HFFc6 (cell line): ENCODE measurements at regions not wholly inside any gene's neighbourhood (a gene's known extent, or its start where the extent isn't known, plus 50 kb on each side); places are given as distances from the start of the nearest gene placed in this dataset.

Experiments used
- DNase-seq: peaks from one replicate; pipeline ENCODE4 v3.0.0-alpha.2; 2018
- H3K27ac Mint-ChIP-seq: 2 replicates; pipeline ENCODE4 v1.8.0; 2020; ENCODE audit warnings: mild to moderate bottlenecking, mixed read lengths
- H3K27me3 Mint-ChIP-seq: 2 replicates; pipeline ENCODE4 v1.8.0; 2021; ENCODE audit warnings: mild to moderate bottlenecking, moderate library complexity, mixed read lengths; ENCODE audit not compliant: insufficient read depth
- H3K36me3 Mint-ChIP-seq: 2 replicates; pipeline ENCODE4 v1.8.0; 2021; ENCODE audit warnings: low read depth, mixed read lengths
- H3K4me1 Mint-ChIP-seq: 2 replicates; pipeline ENCODE4 v1.8.0; 2020; ENCODE audit warnings: low read depth, mixed read lengths
- H3K4me3 Mint-ChIP-seq: 2 replicates; pipeline ENCODE4 v1.8.0; 2020; ENCODE audit warnings: mild to moderate bottlenecking, moderate library complexity, mixed read lengths
- H3K9me3 Mint-ChIP-seq: 2 replicates; pipeline ENCODE4 v1.8.0; 2020; ENCODE audit warnings: mild to moderate bottlenecking, mixed read lengths
- TF ChIP-seq, protein P1 (sequence below): fragments of 200-600 bp; sonication (generic); IDR thresholded peaks from 2 replicates; pipeline ENCODE4 v1.5.0; 2021; ENCODE audit warnings: antibody characterized with exemption, mild to moderate bottlenecking

DNA sequence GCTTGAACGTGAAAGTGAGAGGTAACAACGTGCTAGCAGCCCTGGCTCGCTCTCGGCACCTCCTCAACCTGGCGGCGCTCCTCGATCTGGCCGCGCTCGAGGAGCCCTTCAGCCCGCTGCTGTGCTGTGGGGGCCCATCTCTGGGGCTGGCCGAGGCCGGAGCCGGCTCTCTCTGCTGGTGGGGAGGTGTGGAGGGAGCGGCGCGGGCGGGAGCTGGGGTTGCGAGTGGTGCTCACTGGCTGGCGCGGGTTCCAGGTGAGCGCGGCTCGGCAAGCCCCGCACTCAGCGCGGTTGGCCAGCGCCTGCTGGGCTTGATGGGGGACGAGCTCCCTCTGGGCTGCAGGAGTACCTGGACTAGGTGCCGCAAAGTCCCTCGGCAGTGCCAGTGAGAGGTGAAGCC is 52.5 kb upstream of the RPS6KA2 start:
- DNase-seq = no peak
- Mint-ChIP-seq H3K9me3 (no peaks in the 10 kb centered on the region), H3K4me3 (no peak overlapping the region), H3K27me3 (peaks cover 15% of the 10 kb centered on the region), H3K27ac (no peak overlapping the region), H3K36me3 (peaks cover 4% of the 10 kb centered on the region; the same call in 1 of the 2 replicates), H3K4me1 (peaks cover 21% of the 10 kb centered on the region)
- TF ChIP-seq, protein P1, sequence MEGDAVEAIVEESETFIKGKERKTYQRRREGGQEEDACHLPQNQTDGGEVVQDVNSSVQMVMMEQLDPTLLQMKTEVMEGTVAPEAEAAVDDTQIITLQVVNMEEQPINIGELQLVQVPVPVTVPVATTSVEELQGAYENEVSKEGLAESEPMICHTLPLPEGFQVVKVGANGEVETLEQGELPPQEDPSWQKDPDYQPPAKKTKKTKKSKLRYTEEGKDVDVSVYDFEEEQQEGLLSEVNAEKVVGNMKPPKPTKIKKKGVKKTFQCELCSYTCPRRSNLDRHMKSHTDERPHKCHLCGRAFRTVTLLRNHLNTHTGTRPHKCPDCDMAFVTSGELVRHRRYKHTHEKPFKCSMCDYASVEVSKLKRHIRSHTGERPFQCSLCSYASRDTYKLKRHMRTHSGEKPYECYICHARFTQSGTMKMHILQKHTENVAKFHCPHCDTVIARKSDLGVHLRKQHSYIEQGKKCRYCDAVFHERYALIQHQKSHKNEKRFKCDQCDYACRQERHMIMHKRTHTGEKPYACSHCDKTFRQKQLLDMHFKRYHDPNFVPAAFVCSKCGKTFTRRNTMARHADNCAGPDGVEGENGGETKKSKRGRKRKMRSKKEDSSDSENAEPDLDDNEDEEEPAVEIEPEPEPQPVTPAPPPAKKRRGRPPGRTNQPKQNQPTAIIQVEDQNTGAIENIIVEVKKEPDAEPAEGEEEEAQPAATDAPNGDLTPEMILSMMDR = no peak

DNA sequence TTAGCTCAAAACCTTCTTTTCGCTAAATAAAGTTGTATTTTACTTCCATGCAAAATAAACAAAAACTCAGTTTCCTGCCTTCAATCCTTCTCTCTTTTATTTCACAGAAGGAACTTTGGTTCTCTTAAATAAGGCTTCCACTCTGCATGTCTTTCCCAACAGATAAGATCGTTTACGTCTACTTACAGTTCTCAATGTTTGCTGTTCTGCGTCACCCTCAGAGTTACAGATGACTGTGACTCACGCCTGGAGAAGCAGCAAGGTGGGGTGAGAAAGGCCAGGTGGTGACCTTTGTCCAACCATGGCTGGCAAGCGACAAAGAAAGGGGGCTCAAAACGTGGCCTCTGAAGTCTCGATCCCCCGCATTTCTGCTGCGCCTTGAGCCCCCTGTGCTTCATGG is 51.4 kb upstream of the RPS6KA2 start:
- H3K27ac Mint-ChIP-seq = no peak overlapping the region
- H3K4me3 Mint-ChIP-seq = no peak overlapping the region
- peaks cover 11% of the 10 kb centered on the region for H3K27me3 Mint-ChIP-seq
- TF ChIP-seq, protein P1 = no peak
- peaks cover 4% of the 10 kb centered on the region; the same call in 1 of the 2 replicates for H3K36me3 Mint-ChIP-seq
- no peaks in the 10 kb centered on the region for H3K9me3 Mint-ChIP-seq
- DNase-seq = peak; percentile 36
- peaks cover 18% of the 10 kb centered on the region for H3K4me1 Mint-ChIP-seq

DNA sequence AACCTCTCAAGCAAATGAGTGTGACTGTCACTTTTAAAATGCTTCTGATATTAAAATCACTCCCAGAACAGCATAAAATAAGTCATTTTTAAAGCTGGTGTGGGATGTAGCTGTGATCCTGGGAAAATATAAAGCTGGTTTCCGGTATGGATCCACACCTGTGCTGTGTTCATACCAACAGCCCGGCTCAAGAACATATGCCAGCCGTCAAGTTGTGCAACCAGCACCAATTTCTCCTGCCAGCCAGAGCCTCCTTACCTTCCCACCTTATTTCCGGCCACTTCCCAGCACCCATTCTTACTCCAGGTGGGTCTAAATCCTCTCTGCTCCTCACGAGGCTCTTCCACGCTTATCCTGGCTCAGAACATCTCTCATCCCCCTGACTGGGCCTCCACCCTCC is 50.9 kb upstream of the RPS6KA2 start:
- H3K9me3 Mint-ChIP-seq = no peaks in the 10 kb centered on the region
- peaks cover 4% of the 10 kb centered on the region; the same call in 1 of the 2 replicates for H3K36me3 Mint-ChIP-seq
- no peak overlapping the region for H3K27ac Mint-ChIP-seq
- TF ChIP-seq, protein P1 = no peak
- H3K27me3 Mint-ChIP-seq = peaks cover 13% of the 10 kb centered on the region; the same call in 1 of the 2 replicates
- no peak for DNase-seq
- peaks cover 13% of the 10 kb centered on the region; the same call in 1 of the 2 replicates for H3K4me1 Mint-ChIP-seq
- H3K4me3 Mint-ChIP-seq = no peak overlapping the region
